ENCODE measurements at regions not wholly inside any gene's neighbourhood (a gene's known extent, or its start where the extent isn't known, plus 50 kb on each side); places are given as distances from the start of the nearest gene placed in this dataset.

- TF ChIP-seq CTCF (IDR thresholded peaks at IDR 0.05; ENCODE audit: low read length) (no peak), EZH2 (optimal IDR thresholded peaks at IDR 0.05; ENCODE audit: low read depth, low read length) (no peak)
These were observed 346.9 kb upstream of the TLE4 start for GRCh38 chr9:79224672-79225433.
